ENCODE measurements at regions not wholly inside any gene's neighbourhood (a gene's known extent, or its start where the extent isn't known, plus 50 kb on each side); places are given as distances from the start of the nearest gene placed in this dataset.

GRCh38 chr6:155701342-155701741, 245.7 kb upstream of the NOX3 start:
- no peak for DNase-seq

GRCh38 chr6:155695495-155695894, 239.9 kb upstream of the NOX3 start:
- DNase-seq, result no peak

GRCh38 chr6:155694419-155694790, 238.8 kb upstream of the NOX3 start:
- no peak for DNase-seq

GRCh38 chr6:155693573-155694418, 238.2 kb upstream of the NOX3 start:
- DNase-seq, result peak; percentile 79

- DNase-seq, result no peak
These were observed 235.2 kb upstream of the NOX3 start for GRCh38 chr6:155690820-155691219.

- no peak for DNase-seq
These were observed 232.0 kb upstream of the NOX3 start for GRCh38 chr6:155687645-155688044.

- no peak for DNase-seq
These were observed 229.0 kb upstream of the NOX3 start for GRCh38 chr6:155684416-155685196.

- no peak for DNase-seq
These were observed 222.7 kb upstream of the NOX3 start for GRCh38 chr6:155678361-155678760.

- no peak for DNase-seq
These were observed 220.7 kb upstream of the NOX3 start for GRCh38 chr6:155676346-155676745.

- no peak for DNase-seq
These were observed 215.0 kb upstream of the NOX3 start for GRCh38 chr6:155670655-155671054.

GRCh38 chr6:155660251-155660977, 204.8 kb upstream of the NOX3 start:
- no peak for DNase-seq

GRCh38 chr6:155656024-155656423, 200.4 kb upstream of the NOX3 start:
- no peak for DNase-seq

GRCh38 chr6:155654474-155654873, 198.8 kb upstream of the NOX3 start:
- no peak for DNase-seq

GRCh38 chr6:155648301-155648700, 192.7 kb upstream of the NOX3 start:
- DNase-seq, result no peak

GRCh38 chr6:155647354-155647753, 191.7 kb upstream of the NOX3 start:
- DNase-seq, result no peak

GRCh38 chr6:155646443-155646842, 190.8 kb upstream of the NOX3 start:
- no peak for DNase-seq

- no peak for DNase-seq
These were observed 189.7 kb upstream of the NOX3 start for GRCh38 chr6:155645325-155645724.

- no peak for DNase-seq
These were observed 186.0 kb upstream of the NOX3 start for GRCh38 chr6:155641603-155642002.

- no peak for DNase-seq
These were observed 182.6 kb upstream of the NOX3 start for GRCh38 chr6:155638200-155638599.

GRCh38 chr6:155635416-155635815, 179.8 kb upstream of the NOX3 start:
- no peak for DNase-seq

- DNase-seq, result no peak
These were observed 174.4 kb upstream of the NOX3 start for GRCh38 chr6:155630085-155630484.

GRCh38 chr6:155629652-155630051, 174.0 kb upstream of the NOX3 start:
- no peak for DNase-seq

GRCh38 chr6:155628306-155628705, 172.7 kb upstream of the NOX3 start:
- no peak for DNase-seq

Measured in NCI-H146 (cell line).